ENCODE measurements at regions not wholly inside any gene's neighbourhood (a gene's known extent, or its start where the extent isn't known, plus 50 kb on each side); places are given as distances from the start of the nearest gene placed in this dataset.

- H3K27me3 ChIP-seq (ENCODE audit: low read depth, low read length), result no peaks in the 10 kb centered on the region
- H3K4me1 ChIP-seq (ENCODE audit: low read length), result no peaks in the 10 kb centered on the region
- H3K79me2 ChIP-seq (ENCODE audit: low read length), result no peaks in the 10 kb centered on the region
- no peaks in the 10 kb centered on the region for H3K36me3 ChIP-seq (replicated peaks; ENCODE audit: low read depth, low read length)
- no peak overlapping the region for H2AFZ ChIP-seq (ENCODE audit: low read depth, low read length)
- no peak overlapping the region for H3K4me2 ChIP-seq (ENCODE audit: low read length)
- TF ChIP-seq EZH2phosphoT487 (IDR thresholded peaks at IDR 0.05; ENCODE audit: low read depth), result no peak
- no peak for TF ChIP-seq CTCF (IDR thresholded peaks at IDR 0.05; ENCODE audit: low read depth, low read length)
- no peaks in the 10 kb centered on the region for H3K9me3 ChIP-seq (ENCODE audit: insufficient read depth, low read length)
- no peaks in the 10 kb centered on the region for H4K20me1 ChIP-seq (ENCODE audit: insufficient read depth, low read length)
- no peak overlapping the region for H3K9ac ChIP-seq (ENCODE audit: low read length)
- H3K27ac ChIP-seq (ENCODE audit: low read length), result no peak overlapping the region
- H3K4me3 ChIP-seq (ENCODE audit: low read length), result no peak overlapping the region
Measured at GRCh38 chr2:21461754-21462240, 338.0 kb downstream of the TDRD15 start.

- no peaks in the 10 kb centered on the region for H3K4me1 ChIP-seq (ENCODE audit: low read length)
- no peak overlapping the region for H3K4me3 ChIP-seq (ENCODE audit: low read length)
- no peak overlapping the region for H3K4me2 ChIP-seq (ENCODE audit: low read length)
- no peaks in the 10 kb centered on the region for H3K79me2 ChIP-seq (ENCODE audit: low read length)
- H3K36me3 ChIP-seq (replicated peaks; ENCODE audit: low read depth, low read length), result no peaks in the 10 kb centered on the region
- H3K9ac ChIP-seq (ENCODE audit: low read length), result no peak overlapping the region
- no peaks in the 10 kb centered on the region for H3K27me3 ChIP-seq (ENCODE audit: low read depth, low read length)
- no peaks in the 10 kb centered on the region for H4K20me1 ChIP-seq (ENCODE audit: insufficient read depth, low read length)
- no peak overlapping the region for H2AFZ ChIP-seq (ENCODE audit: low read depth, low read length)
- no peak overlapping the region for H3K27ac ChIP-seq (ENCODE audit: low read length)
- TF ChIP-seq EZH2phosphoT487 (IDR thresholded peaks at IDR 0.05; ENCODE audit: low read depth) (no peak), CTCF (IDR thresholded peaks at IDR 0.05; ENCODE audit: low read depth, low read length) (no peak)
- no peaks in the 10 kb centered on the region for H3K9me3 ChIP-seq (ENCODE audit: insufficient read depth, low read length)
Measured at GRCh38 chr2:21466341-21466927, 342.7 kb downstream of the TDRD15 start.

- H3K79me2 ChIP-seq (ENCODE audit: low read length), result no peaks in the 10 kb centered on the region
- no peaks in the 10 kb centered on the region for H3K4me1 ChIP-seq (ENCODE audit: low read length)
- H3K27ac ChIP-seq (ENCODE audit: low read length), result no peak overlapping the region
- no peaks in the 10 kb centered on the region for H3K27me3 ChIP-seq (ENCODE audit: low read depth, low read length)
- H3K9me3 ChIP-seq (ENCODE audit: insufficient read depth, low read length), result no peaks in the 10 kb centered on the region
- H4K20me1 ChIP-seq (ENCODE audit: insufficient read depth, low read length), result no peaks in the 10 kb centered on the region
- H3K9ac ChIP-seq (ENCODE audit: low read length), result no peak overlapping the region
- TF ChIP-seq CTCF (IDR thresholded peaks at IDR 0.05; ENCODE audit: low read depth, low read length) (no peak), EZH2phosphoT487 (IDR thresholded peaks at IDR 0.05; ENCODE audit: low read depth) (no peak)
- H2AFZ ChIP-seq (ENCODE audit: low read depth, low read length), result no peak overlapping the region
- H3K36me3 ChIP-seq (replicated peaks; ENCODE audit: low read depth, low read length), result no peaks in the 10 kb centered on the region
- no peak overlapping the region for H3K4me2 ChIP-seq (ENCODE audit: low read length)
- H3K4me3 ChIP-seq (ENCODE audit: low read length), result no peak overlapping the region
Measured at GRCh38 chr2:21467280-21467818, 343.6 kb downstream of the TDRD15 start.

GRCh38 chr2:21467910-21468309 lies 344.1 kb downstream of the TDRD15 start:
- Histone ChIP-seq H4K20me1 (ENCODE audit: insufficient read depth, low read length) (no peaks in the 10 kb centered on the region), H3K4me2 (ENCODE audit: low read length) (no peak overlapping the region), H3K36me3 (replicated peaks; ENCODE audit: low read depth, low read length) (no peaks in the 10 kb centered on the region), H3K4me1 (ENCODE audit: low read length) (no peaks in the 10 kb centered on the region), H3K79me2 (ENCODE audit: low read length) (no peaks in the 10 kb centered on the region), H2AFZ (ENCODE audit: low read depth, low read length) (no peak overlapping the region), H3K4me3 (ENCODE audit: low read length) (no peak overlapping the region), H3K9ac (ENCODE audit: low read length) (no peak overlapping the region), H3K27ac (ENCODE audit: low read length) (no peak overlapping the region), H3K27me3 (ENCODE audit: low read depth, low read length) (no peaks in the 10 kb centered on the region), H3K9me3 (ENCODE audit: insufficient read depth, low read length) (no peaks in the 10 kb centered on the region)
- TF ChIP-seq CTCF (IDR thresholded peaks at IDR 0.05; ENCODE audit: low read depth, low read length) (no peak), EZH2phosphoT487 (IDR thresholded peaks at IDR 0.05; ENCODE audit: low read depth) (no peak)
